Epidermal melanocyte (primary cell): ENCODE measurements at regions not wholly inside any gene's neighbourhood (a gene's known extent, or its start where the extent isn't known, plus 50 kb on each side); places are given as distances from the start of the nearest gene placed in this dataset.

Source experiments
- DNase-seq: peaks from one replicate; pipeline ENCODE4 v3.0.0; 2011; ENCODE audit warnings: low spot score; ENCODE audit not compliant: insufficient read length

GRCh38 chr2:193627927-193628272 is 1433.2 kb upstream of the TMEFF2 start:
- DNase-seq = no peak

DNA sequence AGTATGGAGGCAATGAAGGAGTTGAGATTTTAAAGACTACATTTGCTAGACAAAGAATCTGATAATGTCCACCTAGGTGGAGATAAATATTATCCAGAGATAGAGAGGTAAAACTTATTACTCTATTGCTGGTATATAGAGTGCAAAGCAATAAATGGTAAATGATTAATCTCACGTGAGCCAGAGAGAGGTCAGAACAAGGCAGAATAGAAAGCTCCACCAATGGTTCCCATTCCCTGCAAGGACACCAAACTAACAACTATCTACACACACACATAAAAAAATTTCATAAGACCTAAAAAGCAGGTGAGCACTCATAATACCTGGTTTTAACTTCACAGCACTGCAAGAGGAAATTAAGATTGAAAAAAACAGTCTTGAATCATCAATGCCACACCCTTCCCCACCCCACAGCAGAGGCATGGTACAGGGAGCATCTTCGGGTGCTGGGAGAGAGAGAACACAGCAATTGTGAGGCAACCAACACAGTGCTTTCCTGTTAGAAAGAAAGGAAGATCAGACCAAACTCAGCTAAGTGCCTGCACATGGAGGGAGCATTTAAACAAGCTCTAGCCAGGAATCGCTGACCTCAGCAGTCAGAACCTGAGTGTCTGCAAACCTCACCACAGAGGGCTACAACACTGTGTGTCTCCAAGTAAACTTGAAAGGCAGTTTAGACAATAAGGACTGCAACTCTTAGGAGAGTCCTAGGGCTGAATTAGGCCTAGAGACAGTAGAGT is 1432.6 kb upstream of the TMEFF2 start:
- no peak for DNase-seq

DNA sequence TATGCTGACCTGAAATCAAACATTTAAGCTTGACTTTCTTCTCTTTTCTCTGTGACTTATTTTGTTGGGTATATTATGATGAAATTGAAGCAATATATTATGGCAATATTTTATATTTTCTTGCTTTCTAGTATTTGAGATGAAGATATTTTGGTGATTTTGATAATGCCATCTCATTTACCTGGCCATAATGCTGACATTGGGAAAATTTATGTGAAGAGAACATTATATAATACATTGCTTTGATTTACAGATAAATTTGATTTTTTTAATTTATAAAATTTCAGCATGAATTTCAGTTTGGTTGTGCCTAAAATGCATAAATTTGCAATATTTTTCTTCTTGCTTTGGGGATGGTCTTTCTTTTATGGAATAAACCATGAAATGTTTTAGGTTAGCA is 1413.7 kb upstream of the TMEFF2 start:
- DNase-seq = no peak

GRCh38 chr2:193590831-193591230 is 1396.1 kb upstream of the TMEFF2 start:
- DNase-seq = no peak

DNA sequence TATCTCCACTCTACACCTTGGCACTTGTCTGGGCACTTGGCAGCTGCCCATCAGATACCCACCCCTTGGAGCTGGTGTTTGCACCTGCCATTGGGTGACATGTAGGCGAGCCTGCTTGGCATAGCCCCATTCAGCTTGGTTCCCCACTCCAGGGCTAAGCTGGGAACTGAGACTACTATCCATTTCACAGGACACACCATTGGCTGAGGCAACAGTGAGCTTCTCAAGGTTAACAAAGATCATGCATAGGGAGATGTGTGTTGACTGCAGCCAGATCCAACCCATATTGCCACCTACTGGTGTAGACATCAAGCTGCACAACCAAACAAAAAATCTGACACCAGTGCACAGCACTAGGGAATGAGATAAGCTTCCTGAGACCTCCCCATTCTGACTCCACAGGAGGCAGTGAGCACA is 1389.8 kb upstream of the TMEFF2 start:
- no peak for DNase-seq

- DNase-seq = no peak
Observed at GRCh38 chr2:193583638-193584400, 1389.1 kb upstream of the TMEFF2 start.

DNA sequence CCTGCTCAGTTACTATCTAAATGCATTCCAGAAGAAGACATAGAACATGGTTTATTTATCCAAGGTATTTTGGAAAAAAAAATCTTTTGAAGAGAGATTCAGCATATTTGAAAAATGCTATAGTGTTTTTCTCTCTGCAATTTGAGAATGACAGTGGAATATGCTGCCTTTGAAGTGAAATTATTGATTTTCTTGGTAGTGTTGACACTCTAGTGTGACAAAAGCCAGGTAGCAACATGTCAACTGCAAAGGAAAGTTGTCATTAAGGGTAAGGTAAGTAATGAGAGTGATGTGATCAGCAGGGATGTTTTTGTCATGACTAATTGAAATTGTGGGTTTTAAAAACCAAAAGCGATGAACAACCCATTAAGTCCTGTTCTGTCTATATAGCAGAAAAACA is 1387.1 kb upstream of the TMEFF2 start:
- DNase-seq = no peak

GRCh38 chr2:193580176-193580950 is 1385.6 kb upstream of the TMEFF2 start:
- DNase-seq = no peak

GRCh38 chr2:193566886-193567285 is 1372.2 kb upstream of the TMEFF2 start:
- DNase-seq = no peak

GRCh38 chr2:193566276-193566675 is 1371.5 kb upstream of the TMEFF2 start:
- no peak for DNase-seq

DNA sequence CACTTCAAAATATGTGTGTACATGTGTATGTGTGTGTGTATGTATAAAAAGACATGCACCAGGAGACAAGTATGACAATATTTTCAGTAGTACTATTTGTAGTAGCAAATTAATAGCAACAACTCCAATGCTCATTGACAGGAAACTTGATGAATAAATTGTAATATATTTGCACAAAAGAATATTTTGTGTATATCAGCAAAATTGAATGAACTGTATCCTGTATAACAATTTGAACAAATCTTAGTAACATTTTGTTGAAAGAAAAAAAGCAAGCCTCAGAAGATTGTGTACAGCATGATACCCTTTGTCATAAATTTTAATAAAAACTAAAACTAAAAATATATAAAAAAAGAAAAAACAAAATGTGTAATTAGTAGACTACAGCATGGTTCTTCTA is 1367.3 kb upstream of the TMEFF2 start:
- no peak for DNase-seq

- no peak for DNase-seq
Observed at GRCh38 chr2:193561054-193561453, 1366.3 kb upstream of the TMEFF2 start.

- DNase-seq = no peak
Observed at GRCh38 chr2:193556766-193557470, 1362.2 kb upstream of the TMEFF2 start.

DNA sequence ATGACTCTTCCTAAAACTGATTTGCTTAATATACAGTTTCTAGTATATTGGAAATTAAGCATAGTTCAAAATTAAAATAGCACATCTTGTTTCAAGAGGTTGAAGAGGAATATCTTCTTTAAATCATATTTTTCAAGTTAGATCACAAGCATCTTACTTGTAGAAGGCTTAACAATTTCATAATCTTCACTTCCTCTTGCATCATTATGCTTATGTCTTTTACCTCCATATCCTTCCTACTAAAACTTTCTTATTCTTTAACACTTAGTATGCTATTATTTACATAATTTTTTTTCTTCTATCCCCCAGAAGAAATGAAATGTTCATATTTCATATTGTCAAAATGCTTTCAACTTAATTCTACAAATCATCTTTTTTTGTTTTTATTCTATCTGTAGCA is 1354.9 kb upstream of the TMEFF2 start:
- DNase-seq = no peak

DNA sequence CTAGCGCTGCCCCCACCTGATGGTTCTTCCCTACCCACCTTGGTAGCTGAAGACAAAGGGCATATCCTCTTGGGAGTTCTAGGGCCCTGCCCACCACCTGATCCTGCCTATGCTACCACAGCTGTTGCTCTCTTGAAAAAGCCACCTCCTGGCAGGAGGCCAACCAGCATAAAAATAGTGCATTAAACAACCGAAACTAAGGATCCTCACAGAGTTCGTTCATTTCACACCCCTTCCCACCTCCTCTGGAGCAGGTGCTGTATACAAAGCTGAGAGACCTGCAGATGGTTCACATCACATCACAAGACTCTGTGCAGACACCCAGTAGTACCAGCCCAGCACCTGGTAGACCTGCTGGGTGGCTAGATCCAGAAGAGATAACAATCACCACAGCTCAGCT is 1348.0 kb upstream of the TMEFF2 start:
- DNase-seq = no peak

DNA sequence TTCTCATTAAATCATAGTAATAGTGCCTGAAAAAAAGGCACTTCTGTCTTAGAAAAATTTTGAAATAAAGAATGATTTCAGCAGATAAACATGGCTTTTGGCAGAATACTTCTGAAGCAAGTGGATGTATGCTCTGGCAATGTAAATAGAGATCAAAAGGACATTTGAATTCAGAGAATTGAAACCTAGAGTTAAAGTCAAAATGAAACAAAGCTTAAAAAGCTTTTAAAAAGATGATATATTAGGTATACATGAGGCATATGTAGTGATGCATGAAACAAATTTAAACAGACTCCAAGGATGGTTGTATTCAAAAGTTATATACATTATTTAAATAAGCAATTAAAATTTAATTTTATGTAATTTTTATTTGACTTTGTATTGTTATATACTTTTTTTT is 1344.5 kb upstream of the TMEFF2 start:
- DNase-seq = no peak

DNA sequence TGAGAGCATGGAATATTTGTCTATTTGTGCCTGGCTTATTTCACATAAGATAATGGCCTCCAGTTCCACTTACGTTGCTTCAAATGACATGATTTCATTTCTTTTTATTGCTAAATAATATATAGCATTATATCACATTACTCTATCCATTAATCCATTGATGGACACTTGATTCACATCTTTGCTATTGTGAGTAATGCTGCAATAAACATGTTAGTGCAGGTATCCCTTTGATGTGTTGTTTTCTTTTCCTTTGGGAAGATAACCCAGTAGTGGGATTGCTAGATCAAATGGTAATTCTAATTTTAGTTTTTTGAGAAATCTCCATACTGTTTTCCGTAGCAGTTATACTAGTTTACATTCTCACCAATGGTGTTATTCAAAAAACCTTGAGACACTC is 1343.3 kb upstream of the TMEFF2 start:
- no peak for DNase-seq

DNA sequence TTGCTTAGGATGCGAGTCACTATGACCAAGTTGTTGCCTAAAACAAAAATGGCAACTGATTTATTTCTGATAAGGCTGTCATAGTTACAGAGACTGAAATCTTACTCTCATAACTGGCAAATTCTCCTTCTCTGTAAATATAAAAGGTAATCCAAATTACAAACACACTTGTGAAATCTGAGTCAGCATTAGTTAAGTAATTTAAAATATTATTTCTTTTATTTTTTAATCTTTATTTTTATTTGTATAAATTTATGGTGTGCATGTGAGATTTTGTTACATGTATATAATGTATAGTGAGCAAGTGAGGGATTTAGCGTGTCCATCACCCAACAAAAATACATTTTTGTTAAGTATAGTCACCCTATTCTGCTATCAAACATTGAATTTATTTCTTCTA is 1342.8 kb upstream of the TMEFF2 start:
- DNase-seq = no peak

GRCh38 chr2:193528458-193528857 is 1333.7 kb upstream of the TMEFF2 start:
- DNase-seq = no peak

- no peak for DNase-seq
Observed at GRCh38 chr2:193527146-193527545, 1332.4 kb upstream of the TMEFF2 start.

GRCh38 chr2:193523662-193524061 is 1328.9 kb upstream of the TMEFF2 start:
- no peak for DNase-seq

GRCh38 chr2:193521523-193521922 is 1326.8 kb upstream of the TMEFF2 start:
- no peak for DNase-seq
